ENCODE measurements at regions not wholly inside any gene's neighbourhood (a gene's known extent, or its start where the extent isn't known, plus 50 kb on each side); places are given as distances from the start of the nearest gene placed in this dataset.
"Not testable (repeated sequence)": the region's sequence is repeated elsewhere in the genome, so short reads cannot be mapped to it uniquely, and the experiment has no call there.

GRCh38 chr1:121052081-121052660 is 132.0 kb downstream of the FAM72B start:
- not testable (repeated sequence) for TF ChIP-seq CTCF (IDR thresholded peaks at IDR 0.05; ENCODE audit: low read length); EZH2 (IDR thresholded peaks at IDR 0.05; ENCODE audit: borderline replicate concordance, low read length)
